Spleen (tissue), 7 donors: ENCODE measurements at regions not wholly inside any gene's neighbourhood (a gene's known extent, or its start where the extent isn't known, plus 50 kb on each side); places are given as distances from the start of the nearest gene placed in this dataset.

ENCODE experiments used
- CTCF ChIP-seq, 11 experiments: fragments of 200-600 bp in 7 of 11; fragments of 450-650 bp in 4 of 11; sonication (generic) in 4 of 11; IDR thresholded peaks in 8 of 11; conservative IDR thresholded peaks in 3 of 11; 1 replicate in 7 of 11; 2 replicates in 4 of 11; pipeline versions ENCODE4 v1.4.0 to v1.8.0; 2016 to 2021; ENCODE audit warnings: antibody characterized with exemption in 11 of 11, inconsistent platforms in 4 of 11, mild to moderate bottlenecking in 1 of 11
- POLR2A ChIP-seq, 3 donors: fragments of 450-650 bp; IDR thresholded peaks; one replicate each; pipeline ENCODE4 v1.5.1; 2017; ENCODE audit warnings: antibody characterized with exemption in 3 of 3, mild to moderate bottlenecking in 1 of 3
- donor health status: DM: no; HTN: no; CAD: no; lungs with moderate emphysema.
- donor health status: DM: no; HTN: no; CAD: no.
- donor health status: DM: no; HTN: no; CAD: no.

DNA sequence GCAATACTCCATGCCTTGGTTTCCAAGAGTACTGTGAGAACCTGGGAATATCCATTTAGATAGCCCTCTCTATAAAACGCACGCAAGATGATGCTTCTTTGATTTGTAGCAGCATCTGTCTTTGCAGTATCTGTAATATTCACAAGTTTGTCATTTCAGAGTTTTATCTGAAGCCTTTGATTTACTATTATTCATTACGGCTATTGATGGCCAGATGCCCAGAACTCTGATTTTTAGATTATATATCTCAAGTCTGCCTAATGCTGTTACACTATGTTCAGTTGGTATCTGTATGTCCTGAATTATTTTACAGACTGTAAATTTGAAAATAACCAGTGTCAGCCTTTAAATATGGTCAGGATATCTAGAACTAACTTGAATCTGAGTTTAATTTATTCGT is 233.3 kb downstream of the FAM170A start:
- TF ChIP-seq CTCF (IDR thresholded peaks at IDR 0.05 in 8 of 11, conservative IDR thresholded peaks at IDR 0.05 in 3 of 11) (no peak), POLR2A (IDR thresholded peaks at IDR 0.05) (no peak)
